ENCODE measurements at regions not wholly inside any gene's neighbourhood (a gene's known extent, or its start where the extent isn't known, plus 50 kb on each side); places are given as distances from the start of the nearest gene placed in this dataset.

DNA sequence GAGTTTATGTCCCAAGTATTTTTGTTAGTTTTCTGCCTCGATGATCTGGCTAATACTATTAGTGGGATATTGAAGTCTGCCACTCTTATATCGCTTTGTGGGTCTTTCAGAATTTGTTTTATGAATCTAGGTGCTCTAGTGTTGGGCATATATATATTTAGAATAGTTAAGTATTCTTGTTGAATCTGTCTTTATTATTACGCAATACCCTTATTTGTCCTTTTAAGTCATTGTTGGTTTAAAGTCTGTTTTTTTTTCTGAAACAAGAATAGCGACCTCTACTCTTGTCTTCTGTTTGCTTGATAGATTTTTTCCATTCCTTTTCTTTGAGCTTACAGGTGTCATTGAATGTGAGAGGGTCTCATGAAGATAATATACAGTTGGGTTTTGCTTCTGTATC lies 239.0 kb downstream of the ASCL1 start:
- DNase-seq: no peak

DNA sequence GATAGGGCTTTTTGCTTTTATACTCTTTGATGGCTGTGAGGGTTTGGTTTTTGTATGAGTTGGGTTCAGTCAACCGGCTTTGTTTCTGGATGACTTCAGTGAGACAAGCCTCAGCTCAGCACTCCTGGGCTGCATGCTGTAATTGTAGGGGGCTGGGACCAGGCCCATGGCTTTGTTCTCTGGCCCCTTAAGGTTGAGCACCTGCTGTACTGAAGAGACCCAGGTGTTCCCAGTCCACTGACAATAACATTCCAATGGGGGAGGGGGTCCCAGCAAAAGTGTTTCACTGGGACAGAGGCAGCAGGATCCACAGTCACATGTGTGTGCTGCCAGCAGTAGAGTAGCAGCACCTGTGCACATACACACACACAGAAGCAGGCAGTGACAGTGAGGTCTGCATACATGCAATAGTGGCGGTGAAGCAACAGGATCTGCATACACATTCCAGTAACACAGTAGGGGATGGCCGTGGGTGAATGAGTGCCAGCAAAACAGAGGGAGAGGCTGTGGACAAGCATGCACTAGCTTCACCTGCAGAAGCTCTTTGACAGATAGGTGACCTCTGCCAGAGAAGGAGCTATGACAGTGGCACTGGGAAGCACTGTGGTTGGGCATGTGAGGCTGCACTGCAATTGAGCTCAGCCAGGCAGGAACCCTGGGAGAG lies 240.4 kb downstream of the ASCL1 start:
- no peak for DNase-seq

DNA sequence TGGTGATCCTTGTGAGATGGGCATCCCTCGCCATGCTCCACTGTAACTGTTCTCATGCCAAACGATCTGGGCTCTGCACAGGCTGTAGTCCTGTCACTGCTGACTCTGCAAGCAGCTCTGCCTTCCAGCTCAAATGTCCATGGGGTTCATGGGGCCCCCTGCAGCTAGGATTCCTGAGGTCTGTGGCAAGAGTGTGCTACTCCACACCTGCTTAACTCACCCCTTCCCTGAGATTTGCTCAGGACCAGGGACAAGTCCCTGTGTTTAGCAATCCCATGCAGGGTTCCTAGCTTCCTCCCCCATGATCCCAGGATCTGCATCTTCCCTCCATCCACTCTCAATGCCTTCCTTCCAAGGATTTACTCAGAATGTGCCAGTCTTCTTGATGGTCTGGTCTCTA lies 241.0 kb downstream of the ASCL1 start:
- DNase-seq: no peak

DNA sequence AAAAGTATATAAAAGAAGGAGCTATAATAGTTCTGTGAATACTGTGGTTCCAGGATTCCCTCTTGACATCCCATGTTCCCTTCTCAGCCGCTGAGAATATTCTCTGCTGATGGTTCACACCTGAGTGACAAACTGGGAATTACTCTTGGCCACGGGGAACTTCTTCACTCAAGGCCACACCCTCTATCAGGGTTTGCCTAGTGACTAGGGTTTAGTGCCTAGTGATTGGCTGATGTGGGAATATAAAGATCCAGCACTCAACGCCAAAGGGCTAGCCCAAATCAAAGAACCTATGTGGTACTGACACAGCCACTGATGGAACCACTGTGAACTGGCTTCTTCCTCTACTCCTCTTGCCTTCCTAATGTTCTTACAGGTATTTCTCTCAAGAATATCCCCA lies 248.4 kb downstream of the ASCL1 start:
- no peak for DNase-seq

DNA sequence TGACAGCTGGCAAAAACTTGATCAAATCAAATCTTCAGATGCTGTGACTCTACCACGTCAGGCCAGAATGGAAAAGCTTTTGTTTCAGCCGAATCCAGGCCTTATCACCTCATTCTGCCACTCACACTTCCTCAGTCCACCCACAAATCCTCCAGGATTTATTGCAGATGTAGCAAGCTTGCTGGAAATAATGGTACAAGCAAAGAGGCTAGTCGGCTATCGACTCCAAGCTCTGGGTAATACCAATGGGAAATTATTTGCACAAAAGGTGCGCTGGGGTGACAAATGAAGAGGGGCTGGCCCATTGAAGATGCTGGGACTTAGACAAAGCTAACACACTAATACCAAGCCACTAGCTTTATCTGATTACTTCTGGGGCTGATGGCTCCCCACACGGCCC lies 250.5 kb downstream of the ASCL1 start:
- no peak for DNase-seq

DNA sequence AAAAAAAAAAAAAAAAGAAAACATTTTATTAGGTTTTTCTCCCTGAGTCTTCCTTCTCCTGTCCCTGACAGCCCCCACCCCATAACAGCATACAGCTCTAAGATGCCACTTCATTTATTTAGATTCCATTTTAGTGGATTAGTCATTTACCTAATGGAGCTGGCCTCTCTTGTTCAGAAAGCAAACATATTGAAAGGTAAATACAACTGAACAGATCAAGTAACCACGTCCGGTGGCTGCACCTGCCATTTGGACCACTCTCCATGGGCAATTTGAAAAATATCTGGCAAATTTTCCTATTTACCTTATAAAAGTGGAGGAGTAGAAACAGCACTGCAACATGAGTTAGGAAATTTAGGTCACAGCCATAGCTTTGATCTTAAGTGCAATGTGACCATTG lies 254.6 kb downstream of the C12orf42 start:
- DNase-seq: peak; percentile 98

DNA sequence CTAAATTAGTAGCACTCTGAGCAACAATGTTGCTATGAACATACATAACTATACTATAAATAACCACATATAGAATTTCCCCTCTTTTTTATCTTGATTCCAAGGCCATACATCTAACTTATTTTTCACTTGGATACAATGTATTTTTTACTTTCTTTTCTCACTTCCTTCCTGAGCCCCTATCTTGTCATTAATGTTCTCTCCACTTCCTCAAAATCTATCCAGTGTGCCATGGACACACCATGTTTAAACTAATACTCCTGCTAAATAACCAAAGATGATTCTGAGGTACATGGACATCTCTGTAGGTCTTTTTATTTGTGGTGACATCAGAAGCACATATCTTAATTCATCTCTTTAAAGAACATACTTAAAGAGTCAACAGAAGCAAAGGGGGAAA lies 251.2 kb downstream of the C12orf42 start:
- no peak for DNase-seq

DNA sequence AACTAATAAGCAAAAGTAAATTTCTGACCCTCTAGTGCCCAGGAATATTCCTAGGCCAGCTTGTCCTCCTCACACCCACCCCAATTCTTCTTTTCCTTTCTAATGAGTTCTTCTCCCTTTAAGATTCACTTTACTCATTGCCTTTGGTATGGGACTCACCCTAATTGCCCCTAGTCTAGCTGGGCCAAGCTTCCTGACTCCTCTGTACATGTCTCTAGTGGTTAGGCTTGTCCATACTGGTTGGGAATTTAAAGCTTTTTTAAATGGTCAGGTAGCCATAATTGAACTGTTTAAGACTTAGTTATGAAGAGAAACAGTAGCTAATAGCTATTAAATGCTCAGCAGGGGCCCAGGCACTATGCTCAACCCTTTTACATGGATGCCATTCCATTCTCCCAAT lies 248.2 kb downstream of the C12orf42 start:
- DNase-seq: no peak

DNA sequence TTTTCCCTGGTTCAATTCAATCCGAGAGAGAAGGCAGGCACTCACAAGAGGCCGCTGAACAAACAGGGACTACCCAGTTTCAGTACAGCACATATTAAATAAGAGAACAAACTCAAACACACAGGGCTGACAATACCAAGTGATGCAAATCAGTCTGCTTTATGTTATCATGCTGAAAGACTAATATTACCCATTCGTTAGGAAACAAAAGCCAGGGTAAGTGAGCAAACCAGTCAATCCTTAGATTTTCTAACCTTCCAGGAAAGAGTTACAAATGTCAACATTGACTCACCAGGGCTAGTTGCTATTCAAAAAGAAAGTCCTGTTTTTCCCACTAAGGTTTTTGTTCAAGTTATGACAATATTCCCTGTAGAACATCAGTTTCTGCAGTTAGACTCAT lies 246.2 kb downstream of the C12orf42 start:
- DNase-seq: peak; percentile 94

DNA sequence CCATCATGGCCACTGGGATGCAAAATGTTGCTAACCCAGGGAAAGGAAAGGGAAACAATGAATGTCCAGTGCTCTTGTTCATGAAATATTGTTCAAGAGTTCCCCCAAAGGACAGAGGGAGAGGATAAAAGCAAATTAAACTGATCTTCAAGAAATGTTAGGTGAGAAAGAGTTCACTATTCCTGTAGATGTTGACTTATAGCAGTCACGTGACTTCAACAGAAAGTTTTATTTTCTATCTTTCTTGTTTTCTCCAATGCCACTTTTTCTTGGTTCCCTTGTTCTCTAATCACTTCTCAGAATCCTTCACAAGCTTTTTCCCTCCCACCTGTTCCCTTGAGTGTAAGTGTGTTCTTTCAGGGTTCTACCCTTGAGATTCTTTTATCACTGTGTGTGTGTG lies 245.3 kb downstream of the C12orf42 start:
- DNase-seq: no peak

All from SHP77 treated with DMSO at 0.1 percent for 48 hours (cell line).